ENCODE measurements at regions not wholly inside any gene's neighbourhood (a gene's known extent, or its start where the extent isn't known, plus 50 kb on each side); places are given as distances from the start of the nearest gene placed in this dataset.

DNA sequence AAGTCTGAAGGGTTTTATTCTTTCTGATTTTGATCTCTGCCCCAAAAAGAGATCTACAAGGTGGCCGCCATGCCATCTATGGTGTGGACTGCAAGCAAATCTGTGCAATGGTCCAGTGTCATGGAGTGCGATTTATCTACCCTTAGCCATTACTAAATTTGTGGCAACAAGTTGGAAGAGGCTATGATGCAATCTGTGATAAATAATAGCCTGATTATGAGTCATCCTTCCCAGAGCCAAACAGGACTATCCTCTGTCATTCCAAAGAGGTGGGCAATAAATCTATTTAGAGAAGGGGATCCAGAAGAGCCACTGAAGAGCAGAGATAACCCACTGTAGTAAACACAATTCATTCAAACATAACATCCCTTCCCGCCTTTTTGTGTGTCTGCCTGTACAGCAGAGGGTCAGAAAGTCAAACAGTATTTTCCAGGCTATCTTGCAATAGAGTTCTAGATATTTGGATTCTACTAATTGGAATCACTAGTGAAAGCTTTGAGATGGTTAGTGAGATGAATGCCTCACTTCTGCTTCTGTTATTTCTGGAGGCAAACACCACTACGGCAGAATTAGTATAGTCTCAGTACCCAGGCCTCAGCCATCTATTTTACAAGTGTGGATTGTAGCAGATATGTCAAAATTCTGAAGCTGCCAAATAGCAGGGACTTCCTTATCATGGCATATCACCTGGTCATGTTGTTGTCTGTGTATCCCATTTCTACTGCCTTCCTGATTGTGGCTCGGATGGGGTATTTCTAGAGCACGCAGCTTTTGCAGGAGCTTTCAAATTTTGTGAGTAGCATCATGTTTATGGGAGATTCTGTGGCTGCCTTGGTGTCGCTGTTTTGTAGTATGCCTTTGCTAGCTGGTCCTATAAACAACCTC lies 192.0 kb downstream of the SMIM20 start:
- Mint-ChIP-seq H3K4me1 (no peaks in the 10 kb centered on the region), H3K36me3 (no peaks in the 10 kb centered on the region), H3K27ac (no peak overlapping the region), H3K27me3 (no peaks in the 10 kb centered on the region), H3K9me3 (no peaks in the 10 kb centered on the region), H3K4me3 (no peak overlapping the region)

DNA sequence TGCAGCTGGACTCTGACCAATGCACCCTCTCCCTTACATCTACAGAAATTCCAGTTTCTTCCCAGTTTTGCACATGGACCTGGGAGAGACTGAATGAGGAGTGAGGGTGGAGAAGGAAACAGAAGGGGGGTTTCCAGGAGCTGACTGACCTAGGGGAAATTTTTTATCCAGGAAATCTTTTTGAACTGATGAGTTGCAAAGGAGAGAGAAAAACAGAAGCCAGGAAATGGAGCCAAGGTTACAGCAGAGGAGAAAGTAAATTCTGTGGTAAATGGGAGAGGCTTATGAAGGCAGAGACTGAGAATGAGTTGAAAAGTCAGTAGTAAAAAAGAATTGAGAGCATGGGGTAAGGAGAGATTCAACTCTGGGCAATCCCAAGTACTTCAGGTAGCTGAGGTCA lies 192.8 kb downstream of the SMIM20 start:
- Mint-ChIP-seq H3K4me1 (no peaks in the 10 kb centered on the region), H3K27ac (no peak overlapping the region), H3K4me3 (no peak overlapping the region), H3K27me3 (peaks cover 4% of the 10 kb centered on the region), H3K36me3 (no peaks in the 10 kb centered on the region), H3K9me3 (no peaks in the 10 kb centered on the region)

DNA sequence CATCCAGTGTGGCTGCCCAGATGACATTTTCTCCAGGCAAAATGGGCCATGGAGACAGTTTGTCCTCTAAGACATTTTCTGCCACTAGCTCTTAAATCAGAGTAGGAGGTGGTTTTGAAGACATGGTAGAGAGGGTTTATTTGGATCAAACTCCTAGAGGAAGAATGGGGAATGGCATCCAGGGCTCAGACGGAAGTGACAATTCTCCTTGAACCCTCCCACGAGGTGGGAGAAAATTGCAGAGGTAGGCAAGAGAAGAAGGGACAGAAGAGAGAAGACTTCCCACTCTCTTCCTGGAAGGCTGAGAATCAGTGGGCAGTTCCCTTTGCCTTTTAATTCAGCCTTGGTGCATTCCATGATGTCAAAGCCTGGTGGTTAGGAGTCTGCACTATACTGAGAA lies 194.0 kb downstream of the SMIM20 start:
- Mint-ChIP-seq H3K4me1 (no peaks in the 10 kb centered on the region), H3K4me3 (no peak overlapping the region), H3K36me3 (no peaks in the 10 kb centered on the region), H3K27me3 (peaks cover 6% of the 10 kb centered on the region), H3K9me3 (peaks cover 0 to 2% (median 1%) of the 10 kb centered on the region in 3 donors), H3K27ac (no peak overlapping the region)

DNA sequence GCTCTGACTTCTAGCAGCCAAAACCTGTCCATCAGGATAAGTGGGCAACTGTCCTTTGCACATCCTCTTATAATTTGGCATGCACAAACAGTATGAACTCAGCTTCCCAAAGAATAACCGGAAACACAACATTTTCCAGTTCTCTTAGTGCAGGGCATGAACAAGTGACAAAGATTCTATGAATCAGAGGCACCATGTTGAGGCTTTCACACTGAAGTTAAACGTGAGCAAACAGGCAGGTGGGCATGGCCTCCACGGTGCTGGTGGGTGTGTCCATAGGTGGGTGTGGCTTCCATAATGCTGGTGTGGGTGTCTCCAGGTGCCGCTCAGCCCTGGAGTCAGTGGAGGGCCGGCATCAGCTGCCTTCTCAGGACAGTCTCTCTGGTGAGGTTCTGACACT lies 196.5 kb downstream of the SMIM20 start:
- no peaks in the 10 kb centered on the region for H3K36me3 Mint-ChIP-seq
- no peak overlapping the region for H3K4me3 Mint-ChIP-seq
- H3K9me3 Mint-ChIP-seq: peaks cover 1 to 10% (median 4%) of the 10 kb centered on the region in 3 donors
- H3K27ac Mint-ChIP-seq: no peak overlapping the region
- H3K4me1 Mint-ChIP-seq: no peaks in the 10 kb centered on the region
- peaks cover 6% of the 10 kb centered on the region for H3K27me3 Mint-ChIP-seq

DNA sequence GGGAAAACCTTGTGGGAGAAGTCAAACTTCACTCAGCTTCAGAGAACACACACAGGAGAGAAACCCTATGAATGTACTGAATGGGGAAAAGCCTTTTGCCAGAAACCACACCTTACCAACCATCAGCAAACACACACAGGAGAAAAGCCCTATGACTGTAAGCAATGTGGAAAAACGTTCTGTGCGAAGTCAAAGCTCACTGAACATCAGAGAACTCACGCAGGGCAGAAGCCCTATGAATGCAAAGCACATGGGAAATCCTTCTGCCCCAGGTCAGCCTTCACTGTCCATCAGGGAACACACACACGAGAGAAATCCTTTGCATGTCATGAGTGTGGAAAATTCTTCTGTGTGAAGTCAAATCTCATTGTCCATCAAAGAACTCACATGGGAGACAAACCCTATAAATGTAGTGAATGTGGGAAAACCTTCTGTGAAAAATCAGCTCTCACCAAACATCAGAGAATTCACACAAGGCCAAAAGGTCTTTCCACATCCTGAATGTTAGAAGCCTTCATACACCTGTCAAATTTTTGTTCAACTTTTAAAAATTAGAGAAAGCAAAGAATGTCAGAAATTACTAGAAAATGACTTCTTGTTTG lies 199.4 kb downstream of the SMIM20 start:
- H3K36me3 Mint-ChIP-seq: no peaks in the 10 kb centered on the region

DNA sequence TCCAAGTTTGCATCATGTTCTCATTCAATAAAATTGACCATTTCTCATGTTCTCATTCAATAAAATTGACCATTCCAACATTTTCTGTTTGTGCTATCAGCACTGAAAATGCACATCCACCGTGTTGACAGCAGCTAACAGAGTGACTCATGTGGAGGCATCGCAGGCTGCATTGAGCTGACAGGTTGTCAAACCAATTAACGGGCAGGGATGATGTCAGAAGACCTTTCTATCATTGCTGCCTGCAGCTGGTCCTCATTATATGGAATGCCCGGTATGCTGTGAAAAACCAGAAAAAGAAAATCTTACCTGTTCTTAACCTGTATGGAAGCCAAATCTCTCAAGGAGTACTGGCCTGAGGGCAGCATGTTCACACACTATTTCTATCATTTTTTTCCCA lies 202.0 kb downstream of the SMIM20 start:
- H3K36me3 Mint-ChIP-seq: no peaks in the 10 kb centered on the region
- H3K4me3 Mint-ChIP-seq: no peak overlapping the region
- H3K27ac Mint-ChIP-seq: peak overlapping the region in 1 of 3 donors; percentile 59
- peaks cover 1 to 11% (median 4%) of the 10 kb centered on the region in 3 donors for H3K9me3 Mint-ChIP-seq
- no peaks in the 10 kb centered on the region for H3K4me1 Mint-ChIP-seq
- peaks cover 12% of the 10 kb centered on the region for H3K27me3 Mint-ChIP-seq

More for the DNA sequence above, 199.4 kb downstream of the SMIM20 start:
- H3K27me3 Mint-ChIP-seq: peaks cover 12% of the 10 kb centered on the region
- no peak overlapping the region for H3K4me3 Mint-ChIP-seq
- no peak overlapping the region for H3K27ac Mint-ChIP-seq
- H3K9me3 Mint-ChIP-seq: peaks cover 1 to 11% (median 4%) of the 10 kb centered on the region in 3 donors
- no peaks in the 10 kb centered on the region for H3K4me1 Mint-ChIP-seq

DNA sequence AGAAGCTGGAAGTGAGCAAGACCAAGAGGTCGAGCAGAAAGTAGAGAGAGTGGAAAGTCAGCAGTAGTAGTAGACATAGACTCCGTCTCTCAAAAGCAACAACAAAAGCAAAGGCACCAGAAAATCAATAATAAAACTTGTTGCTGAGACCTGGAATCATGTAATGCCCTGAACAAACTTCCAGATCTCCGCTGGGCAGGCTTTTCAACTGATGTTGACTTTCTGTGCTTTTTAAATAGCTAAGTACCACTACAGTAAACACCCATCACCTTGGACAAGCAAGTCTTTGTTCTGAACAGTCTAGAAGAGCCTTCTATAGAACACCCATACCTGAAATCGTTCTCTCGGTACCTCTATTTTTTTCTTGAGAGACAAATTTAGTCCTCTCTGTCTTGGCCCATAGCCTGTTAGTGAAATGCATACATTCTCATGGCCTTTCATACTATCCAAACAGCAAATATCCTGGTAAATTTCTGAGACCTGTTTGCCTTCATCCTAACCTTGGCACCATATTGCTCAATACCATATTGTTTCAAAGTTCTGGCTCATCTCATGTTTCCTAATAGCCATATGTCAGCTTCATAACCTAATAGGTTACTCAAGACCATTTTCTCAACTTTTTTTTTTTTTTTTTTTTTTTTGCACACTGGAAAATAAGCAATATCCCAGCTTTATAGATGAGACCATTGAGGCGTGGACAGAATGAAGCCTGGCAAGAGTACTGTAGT lies 200.6 kb upstream of the RBPJ start:
- Mint-ChIP-seq H3K4me3 (no peak overlapping the region), H3K4me1 (no peaks in the 10 kb centered on the region), H3K36me3 (no peaks in the 10 kb centered on the region), H3K27me3 (peaks cover 7% of the 10 kb centered on the region), H3K9me3 (peaks cover 0 to 2% (median 0%) of the 10 kb centered on the region in 3 donors), H3K27ac (no peak overlapping the region)

DNA sequence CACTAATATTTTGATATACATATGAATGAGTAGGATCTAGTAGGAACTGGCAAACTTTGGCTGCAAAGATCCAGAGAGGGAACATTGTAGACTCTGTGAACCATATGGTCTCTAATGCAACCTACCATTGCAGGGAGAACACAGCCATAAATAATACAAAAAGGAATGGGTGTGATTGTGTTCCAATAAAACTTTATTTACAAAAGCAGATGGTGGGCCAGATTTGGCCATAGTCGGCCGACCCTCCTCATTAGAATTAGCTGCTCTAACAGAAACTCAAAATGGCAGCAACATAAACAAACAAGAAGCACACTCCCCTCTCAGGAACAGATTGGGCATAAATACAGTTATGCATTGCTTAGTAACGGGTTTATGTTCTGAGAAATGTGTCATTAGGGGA lies 198.1 kb upstream of the RBPJ start:
- H3K4me1 Mint-ChIP-seq: peaks cover 5 to 8% (median 6%) of the 10 kb centered on the region in 3 donors
- H3K27me3 Mint-ChIP-seq: peaks cover 2% of the 10 kb centered on the region
- no peaks in the 10 kb centered on the region for H3K36me3 Mint-ChIP-seq
- peaks cover 0 to 1% (median 0%) of the 10 kb centered on the region in 3 donors for H3K9me3 Mint-ChIP-seq
- H3K4me3 Mint-ChIP-seq: no peak overlapping the region
- no peak overlapping the region for H3K27ac Mint-ChIP-seq

DNA sequence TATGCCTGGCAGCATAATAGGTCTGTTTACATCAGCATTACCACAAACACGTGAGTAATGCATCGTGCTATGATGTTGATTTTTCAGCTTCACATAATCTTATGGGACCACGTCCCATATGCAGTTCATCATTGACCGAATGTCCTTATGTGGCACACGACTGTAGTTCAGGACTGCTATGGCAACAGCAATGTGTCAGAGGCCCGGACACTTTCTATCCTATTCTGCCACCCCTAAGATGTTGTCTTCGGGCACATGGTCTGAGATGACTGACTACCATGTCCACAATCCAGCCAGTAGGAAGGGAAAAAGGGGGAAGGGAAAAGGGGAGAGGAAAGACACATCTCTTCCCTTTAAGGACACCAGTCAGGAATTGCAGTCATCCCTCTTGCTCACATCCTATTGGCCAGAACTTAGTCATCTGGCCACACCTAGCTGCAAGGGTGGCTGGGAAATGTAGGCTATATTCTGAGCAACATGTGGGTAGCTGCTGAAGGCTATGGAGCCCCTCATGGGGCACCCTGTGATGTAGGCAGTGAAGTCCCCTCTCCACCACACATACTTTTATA lies 196.0 kb upstream of the RBPJ start:
- H3K27me3 Mint-ChIP-seq: peaks cover 2% of the 10 kb centered on the region
- no peak overlapping the region for H3K27ac Mint-ChIP-seq
- H3K36me3 Mint-ChIP-seq: no peaks in the 10 kb centered on the region
- peaks cover 0 to 4% (median 1%) of the 10 kb centered on the region in 3 donors for H3K9me3 Mint-ChIP-seq
- no peak overlapping the region for H3K4me3 Mint-ChIP-seq
- H3K4me1 Mint-ChIP-seq: peaks cover 5 to 8% (median 6%) of the 10 kb centered on the region in 3 donors

DNA sequence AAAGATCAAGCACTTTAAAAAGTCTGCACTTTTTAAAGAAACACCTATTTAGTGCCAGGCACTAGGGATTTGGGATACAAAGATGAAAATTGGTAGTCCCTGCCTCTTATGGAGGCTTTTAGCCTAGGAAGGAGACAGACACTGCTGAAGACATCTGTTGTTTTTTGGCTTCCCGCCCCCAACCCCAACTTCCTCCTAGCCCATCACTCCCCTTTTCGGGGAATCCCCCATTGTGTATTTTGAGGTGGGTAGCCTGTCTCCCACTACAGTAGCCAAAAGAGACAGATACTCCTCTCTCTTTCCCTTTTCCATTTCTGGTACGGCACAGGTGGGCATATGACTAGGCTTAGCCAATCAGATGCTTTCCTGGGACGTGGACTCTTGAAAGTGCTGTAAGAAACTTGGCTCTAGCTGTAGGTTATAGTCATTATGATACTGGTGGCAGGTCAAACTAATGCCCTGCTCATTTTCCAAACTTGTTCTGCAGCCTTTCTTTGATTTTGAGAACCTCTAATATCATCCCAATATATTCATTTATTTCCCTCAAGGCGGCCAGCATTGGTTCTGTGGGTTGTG lies 194.6 kb upstream of the RBPJ start:
- no peaks in the 10 kb centered on the region for H3K36me3 Mint-ChIP-seq
- peaks cover 6 to 16% (median 8%) of the 10 kb centered on the region in 3 donors for H3K4me1 Mint-ChIP-seq
- H3K4me3 Mint-ChIP-seq: peak overlapping the region in 1 of 4 donors; percentile 51
- peaks cover 0 to 4% (median 1%) of the 10 kb centered on the region in 3 donors for H3K9me3 Mint-ChIP-seq
- peak overlapping the region in 1 of 3 donors; percentile 2 for H3K27ac Mint-ChIP-seq
- H3K27me3 Mint-ChIP-seq: peaks cover 2% of the 10 kb centered on the region

DNA sequence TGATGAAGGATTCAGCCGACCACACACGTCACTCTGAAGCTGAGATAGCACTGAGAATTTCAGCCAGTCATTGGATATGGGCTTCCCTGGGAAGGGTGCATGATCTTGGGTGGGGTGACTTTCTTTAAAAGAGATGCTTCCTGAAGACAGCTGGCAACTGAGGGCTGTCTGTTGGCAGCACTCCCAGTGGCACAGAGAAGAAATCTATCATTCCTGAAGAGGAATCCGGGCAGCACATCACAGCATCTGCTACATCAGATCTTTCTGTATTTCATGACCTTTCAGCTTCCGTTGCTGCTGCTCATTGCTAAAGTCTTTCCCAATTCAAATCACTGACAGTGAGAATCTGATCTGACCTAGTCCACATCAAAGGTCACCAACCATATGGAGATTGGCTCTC lies 193.8 kb upstream of the RBPJ start:
- Mint-ChIP-seq H3K27me3 (no peaks in the 10 kb centered on the region), H3K27ac (no peak overlapping the region), H3K9me3 (peaks cover 0 to 4% (median 1%) of the 10 kb centered on the region in 3 donors)

DNA sequence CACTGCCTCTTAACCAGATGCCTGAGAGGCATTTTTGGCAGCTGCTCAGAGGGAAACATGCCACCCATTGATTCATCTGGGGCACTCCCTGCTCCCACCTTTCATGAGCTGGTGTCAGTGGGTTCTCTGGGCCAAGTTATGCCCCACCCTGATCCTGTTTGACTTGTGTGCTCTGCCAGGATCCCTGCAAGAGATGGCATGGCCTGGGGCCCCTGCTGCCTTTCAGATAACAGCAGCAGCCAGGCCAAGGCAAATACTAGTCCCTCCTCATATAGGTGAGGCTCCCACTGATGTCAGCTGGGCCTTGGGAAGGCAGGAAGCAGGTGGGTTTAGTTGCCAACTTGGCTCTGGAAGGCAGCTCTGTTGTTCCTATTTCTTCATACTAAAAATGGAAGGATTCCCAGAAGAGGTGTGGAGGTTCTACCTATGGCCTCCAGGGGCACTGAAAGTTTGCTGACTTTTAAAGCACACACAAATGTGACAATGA lies 192.9 kb upstream of the RBPJ start:
- no peak overlapping the region for H3K4me3 Mint-ChIP-seq
- no peaks in the 10 kb centered on the region for H3K27me3 Mint-ChIP-seq

More for the DNA sequence above, 193.8 kb upstream of the RBPJ start:
- Mint-ChIP-seq H3K4me1 (peaks cover 6 to 16% (median 10%) of the 10 kb centered on the region in 3 donors), H3K36me3 (no peaks in the 10 kb centered on the region), H3K4me3 (no peak overlapping the region)

DNA sequence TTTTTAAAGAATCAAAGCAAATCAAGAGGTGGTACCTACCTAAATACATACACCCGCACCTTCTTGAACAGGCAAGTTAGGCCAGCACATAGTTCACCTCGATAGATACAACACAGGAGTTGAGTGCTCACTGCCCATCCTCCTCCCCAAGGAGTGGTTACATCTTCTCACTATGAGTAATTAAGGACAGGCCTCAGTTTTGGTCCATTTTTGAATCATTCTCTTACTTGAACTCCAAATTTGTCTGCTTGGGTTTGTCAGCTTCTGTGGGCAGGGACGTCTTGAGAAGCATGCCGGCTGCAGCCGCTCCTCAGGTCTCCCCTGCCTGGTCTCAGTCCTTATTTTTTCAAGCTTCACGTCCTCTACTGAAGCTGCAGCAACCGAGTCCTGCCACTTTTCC lies 190.6 kb upstream of the RBPJ start:
- H3K9me3 Mint-ChIP-seq: peaks cover 0 to 4% (median 1%) of the 10 kb centered on the region in 3 donors
- no peak overlapping the region for H3K27ac Mint-ChIP-seq
- H3K4me3 Mint-ChIP-seq: peak overlapping the region in 1 of 4 donors; percentile 23
- H3K27me3 Mint-ChIP-seq: peaks cover 2% of the 10 kb centered on the region
- peaks cover 6 to 26% (median 19%) of the 10 kb centered on the region in 3 donors for H3K4me1 Mint-ChIP-seq
- no peaks in the 10 kb centered on the region for H3K36me3 Mint-ChIP-seq

More for the DNA sequence above, 192.9 kb upstream of the RBPJ start:
- peaks cover 6 to 23% (median 17%) of the 10 kb centered on the region in 3 donors for H3K4me1 Mint-ChIP-seq
- peaks cover 0 to 4% (median 1%) of the 10 kb centered on the region in 3 donors for H3K9me3 Mint-ChIP-seq
- no peak overlapping the region for H3K27ac Mint-ChIP-seq
- no peaks in the 10 kb centered on the region for H3K36me3 Mint-ChIP-seq

DNA sequence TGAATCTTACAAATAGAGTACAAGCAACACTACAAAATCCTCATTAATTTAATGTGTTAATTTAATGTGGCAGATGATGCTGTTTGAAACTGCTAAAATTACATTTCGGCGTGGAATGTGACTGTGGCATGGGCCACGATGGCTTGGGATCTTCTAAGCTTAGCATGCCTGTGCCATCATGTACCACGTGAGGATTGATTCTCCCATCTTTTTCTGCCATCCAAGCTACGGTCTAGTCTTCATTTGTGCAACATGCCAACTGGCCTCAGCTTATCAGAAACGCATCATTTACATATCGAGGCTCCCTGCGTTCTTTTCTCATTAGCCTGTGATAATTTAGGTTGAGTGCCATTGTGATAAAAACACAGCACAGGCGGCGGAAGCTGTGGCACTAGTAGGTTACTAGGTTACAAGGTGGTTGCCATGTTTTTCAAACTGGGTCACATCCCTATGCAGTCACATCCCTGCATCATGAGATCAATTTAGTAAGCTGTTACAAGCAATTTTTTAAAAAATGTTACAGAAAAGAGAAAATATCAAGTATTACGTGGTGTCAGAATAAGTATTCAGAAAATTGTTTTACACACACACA lies 189.9 kb upstream of the RBPJ start:
- Mint-ChIP-seq H3K4me1 (peaks cover 6 to 28% (median 19%) of the 10 kb centered on the region in 3 donors), H3K27me3 (peaks cover 2% of the 10 kb centered on the region), H3K9me3 (peaks cover 0 to 4% (median 2%) of the 10 kb centered on the region in 3 donors), H3K27ac (no peak overlapping the region), H3K4me3 (peak overlapping the region in 1 of 4 donors; percentile 49), H3K36me3 (no peaks in the 10 kb centered on the region)

Measured in IgD-negative memory B cell (primary cell).